ENCODE measurements at regions not wholly inside any gene's neighbourhood (a gene's known extent, or its start where the extent isn't known, plus 50 kb on each side); places are given as distances from the start of the nearest gene placed in this dataset.

DNA sequence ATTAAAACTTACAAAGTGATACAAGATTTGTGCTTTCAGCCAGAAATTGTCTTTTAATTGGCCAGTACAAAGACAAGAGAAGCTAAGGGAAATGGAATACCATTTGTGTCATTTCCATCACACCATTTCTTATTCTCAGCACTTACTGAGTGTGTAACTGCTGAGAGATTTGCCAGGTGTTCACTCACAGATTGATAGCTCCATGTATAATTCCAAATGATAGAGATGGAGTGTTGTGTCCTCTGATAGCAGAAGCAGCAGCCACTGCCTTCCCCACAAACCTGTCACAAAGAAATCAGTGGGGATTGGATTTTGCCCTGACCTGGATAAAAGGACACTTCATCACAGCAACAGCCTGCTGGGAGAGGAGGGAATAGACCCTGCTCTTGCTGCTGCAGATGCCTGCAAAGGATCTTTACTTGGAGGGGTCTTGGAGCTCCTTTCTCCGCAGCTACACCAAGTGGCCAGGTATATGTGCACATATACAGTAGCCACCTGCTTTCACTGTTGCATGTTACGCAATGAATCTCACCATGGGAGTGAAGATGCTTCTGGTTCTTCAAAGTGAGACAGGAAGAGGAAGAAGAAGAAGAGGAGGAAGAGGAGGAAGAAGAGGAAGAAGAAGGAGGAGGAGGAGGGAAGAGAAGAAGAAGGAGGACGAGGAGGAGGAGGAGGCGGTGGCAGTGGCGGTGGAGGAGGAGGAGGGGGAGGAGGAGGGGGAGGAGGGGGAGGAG is 78.7 kb upstream of the KCNJ15 start:
- H3K9me3 Mint-ChIP-seq = peaks cover 12% of the 10 kb centered on the region
- no peaks in the 10 kb centered on the region for H3K27me3 Mint-ChIP-seq (ENCODE audit: low read depth, poor library complexity)
- H3K4me1 Mint-ChIP-seq = peaks cover 16% of the 10 kb centered on the region
- H3K27ac Mint-ChIP-seq = no peak overlapping the region
- no peak overlapping the region for H3K4me3 Mint-ChIP-seq
- no peak for DNase-seq
- TF ChIP-seq, protein P1, sequence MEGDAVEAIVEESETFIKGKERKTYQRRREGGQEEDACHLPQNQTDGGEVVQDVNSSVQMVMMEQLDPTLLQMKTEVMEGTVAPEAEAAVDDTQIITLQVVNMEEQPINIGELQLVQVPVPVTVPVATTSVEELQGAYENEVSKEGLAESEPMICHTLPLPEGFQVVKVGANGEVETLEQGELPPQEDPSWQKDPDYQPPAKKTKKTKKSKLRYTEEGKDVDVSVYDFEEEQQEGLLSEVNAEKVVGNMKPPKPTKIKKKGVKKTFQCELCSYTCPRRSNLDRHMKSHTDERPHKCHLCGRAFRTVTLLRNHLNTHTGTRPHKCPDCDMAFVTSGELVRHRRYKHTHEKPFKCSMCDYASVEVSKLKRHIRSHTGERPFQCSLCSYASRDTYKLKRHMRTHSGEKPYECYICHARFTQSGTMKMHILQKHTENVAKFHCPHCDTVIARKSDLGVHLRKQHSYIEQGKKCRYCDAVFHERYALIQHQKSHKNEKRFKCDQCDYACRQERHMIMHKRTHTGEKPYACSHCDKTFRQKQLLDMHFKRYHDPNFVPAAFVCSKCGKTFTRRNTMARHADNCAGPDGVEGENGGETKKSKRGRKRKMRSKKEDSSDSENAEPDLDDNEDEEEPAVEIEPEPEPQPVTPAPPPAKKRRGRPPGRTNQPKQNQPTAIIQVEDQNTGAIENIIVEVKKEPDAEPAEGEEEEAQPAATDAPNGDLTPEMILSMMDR (IDR thresholded peaks at IDR 0.05) = no peak
- no peaks in the 10 kb centered on the region for H3K36me3 Mint-ChIP-seq (ENCODE audit: low read depth)

DNA sequence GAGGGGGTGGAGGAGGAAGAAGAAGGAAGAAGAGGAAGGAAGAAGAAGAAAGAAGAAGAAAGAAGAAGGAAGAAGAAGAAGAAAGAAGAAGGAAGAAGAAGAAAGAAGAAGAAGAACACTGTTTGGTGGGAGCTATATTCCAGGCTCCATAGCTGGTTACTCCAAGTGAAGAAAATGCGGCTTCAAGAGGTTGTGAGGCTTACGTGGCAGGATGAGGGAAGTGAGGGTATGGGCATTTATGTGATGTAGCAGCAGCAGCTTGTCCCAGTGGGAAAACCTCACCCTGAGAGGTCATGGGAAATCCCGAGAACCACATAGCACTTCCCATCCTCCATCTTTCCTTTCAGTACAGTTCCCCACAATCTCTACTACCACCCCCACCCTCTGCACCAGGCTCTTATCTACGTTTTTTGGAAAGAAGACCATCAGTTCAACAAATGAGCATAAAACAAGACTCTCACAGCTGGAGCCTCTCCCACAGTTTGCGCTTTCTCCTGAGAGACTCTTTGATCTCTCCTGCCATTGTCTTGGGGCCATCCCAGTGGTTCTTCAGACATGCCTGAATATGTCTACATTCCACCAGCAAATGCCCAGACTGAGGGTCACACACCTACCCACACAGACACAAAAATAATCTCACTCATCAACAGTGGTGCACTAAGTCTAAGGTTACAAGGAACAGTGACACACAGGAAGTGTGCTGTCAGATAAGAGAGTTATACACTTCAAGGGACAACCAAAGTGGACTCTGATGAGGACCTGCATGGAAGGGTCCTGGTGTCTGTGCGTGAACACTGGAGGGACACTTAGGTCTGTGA is 77.9 kb upstream of the KCNJ15 start:
- peaks cover 11% of the 10 kb centered on the region for H3K4me1 Mint-ChIP-seq

GRCh38 chr21:38179511-38179910 is 77.3 kb upstream of the KCNJ15 start:
- Mint-ChIP-seq H3K27me3 (ENCODE audit: low read depth, poor library complexity) (no peaks in the 10 kb centered on the region), H3K9me3 (peaks cover 12% of the 10 kb centered on the region), H3K36me3 (ENCODE audit: low read depth) (no peaks in the 10 kb centered on the region), H3K4me1 (peaks cover 11% of the 10 kb centered on the region), H3K27ac (no peak overlapping the region), H3K4me3 (no peak overlapping the region)
- DNase-seq = no peak
- TF ChIP-seq, protein P1 (IDR thresholded peaks at IDR 0.05) = no peak

More for the DNA sequence above, 77.9 kb upstream of the KCNJ15 start:
- TF ChIP-seq, protein P1 (IDR thresholded peaks at IDR 0.05) = no peak
- Mint-ChIP-seq H3K27me3 (ENCODE audit: low read depth, poor library complexity) (no peaks in the 10 kb centered on the region), H3K9me3 (peaks cover 9% of the 10 kb centered on the region), H3K27ac (no peak overlapping the region), H3K36me3 (ENCODE audit: low read depth) (no peaks in the 10 kb centered on the region), H3K4me3 (no peak overlapping the region)
- no peak for DNase-seq

DNA sequence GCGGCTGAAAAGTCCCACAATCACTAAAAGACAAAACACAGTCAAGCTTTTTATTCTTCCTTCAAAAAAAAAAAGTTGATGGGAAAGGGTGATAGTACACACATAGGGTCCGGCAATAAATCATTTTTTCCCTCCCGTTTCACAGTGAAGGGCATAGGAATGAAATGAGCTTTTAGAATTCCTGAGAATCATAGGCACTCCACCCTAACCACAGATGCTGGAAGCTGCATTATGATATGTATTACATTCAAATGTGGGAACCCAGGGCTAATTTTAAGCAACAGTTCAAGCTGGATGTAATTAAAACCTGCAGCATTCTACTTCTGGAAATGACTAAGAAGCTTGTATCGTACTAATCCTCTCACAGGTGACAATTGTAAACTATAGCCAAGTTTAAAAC is 75.7 kb upstream of the KCNJ15 start:
- H3K9me3 Mint-ChIP-seq = peaks cover 25% of the 10 kb centered on the region
- no peaks in the 10 kb centered on the region for H3K27me3 Mint-ChIP-seq (ENCODE audit: low read depth, poor library complexity)
- peaks cover 11% of the 10 kb centered on the region for H3K4me1 Mint-ChIP-seq
- DNase-seq = no peak
- no peak overlapping the region for H3K4me3 Mint-ChIP-seq
- TF ChIP-seq, protein P1 (IDR thresholded peaks at IDR 0.05) = no peak
- H3K36me3 Mint-ChIP-seq (ENCODE audit: low read depth) = no peaks in the 10 kb centered on the region
- no peak overlapping the region for H3K27ac Mint-ChIP-seq

DNA sequence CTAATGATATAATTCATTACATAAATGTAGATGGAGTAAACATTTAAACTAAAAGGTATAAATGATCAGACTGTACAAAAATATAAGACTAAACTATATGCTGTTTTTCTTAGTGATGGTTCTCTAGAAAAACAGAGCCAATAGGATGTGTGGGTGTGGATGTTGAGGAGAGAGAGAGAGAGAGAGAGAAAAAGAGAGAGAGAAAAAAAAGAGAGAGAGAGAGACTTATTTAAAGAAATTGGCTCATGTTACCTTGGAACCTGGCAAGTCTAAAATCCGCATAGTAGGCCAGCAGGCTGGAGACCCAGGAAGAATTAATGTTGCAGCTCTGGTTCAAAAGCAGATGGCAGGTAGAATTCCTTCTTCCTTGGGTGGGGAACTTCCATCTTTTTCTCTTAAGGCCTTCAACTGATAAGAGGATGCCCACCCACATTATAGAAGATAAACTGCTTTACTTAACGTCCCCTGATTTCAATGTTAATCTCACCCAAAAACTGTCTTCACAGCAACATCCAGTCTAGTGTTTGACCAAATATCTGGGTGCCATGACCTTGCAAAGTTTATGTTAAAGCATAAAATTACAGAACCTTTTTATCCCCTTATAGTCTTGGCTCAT is 74.3 kb upstream of the KCNJ15 start:
- Mint-ChIP-seq H3K36me3 (ENCODE audit: low read depth) (no peaks in the 10 kb centered on the region), H3K4me1 (peaks cover 11% of the 10 kb centered on the region)

More for the DNA sequence above, 74.3 kb upstream of the KCNJ15 start:
- Mint-ChIP-seq H3K27ac (no peak overlapping the region), H3K4me3 (no peak overlapping the region), H3K27me3 (ENCODE audit: low read depth, poor library complexity) (no peaks in the 10 kb centered on the region), H3K9me3 (peaks cover 38% of the 10 kb centered on the region)
- DNase-seq = no peak
- TF ChIP-seq, protein P1 (IDR thresholded peaks at IDR 0.05) = no peak

Data from nephron progenitor cell (in vitro differentiated cells).